ENCODE measurements at regions not wholly inside any gene's neighbourhood (a gene's known extent, or its start where the extent isn't known, plus 50 kb on each side); places are given as distances from the start of the nearest gene placed in this dataset.

GRCh38 chr14:104307246-104307626 is 168.8 kb downstream of the KIF26A start:
- Histone ChIP-seq H3K79me2 (replicated peaks; ENCODE audit: insufficient read depth) (no peaks in the 10 kb centered on the region), H3K4me3 (no peak overlapping the region), H3K27ac (ENCODE audit: low read depth) (no peak overlapping the region), H2AFZ (no peak overlapping the region), H3K4me1 (ENCODE audit: insufficient read depth) (no peaks in the 10 kb centered on the region), H3K4me2 (no peak overlapping the region), H3K9me2 (ENCODE audit: insufficient read depth) (no peaks in the 10 kb centered on the region), H4K20me1 (replicated peaks; ENCODE audit: insufficient read depth) (no peaks in the 10 kb centered on the region), H3K27me3 (ENCODE audit: insufficient read depth) (no peaks in the 10 kb centered on the region), H3K36me3 (ENCODE audit: insufficient read depth) (no peaks in the 10 kb centered on the region), H3F3A (replicated peaks; ENCODE audit: low read depth) (no peaks in the 10 kb centered on the region)
- Mint-ChIP-seq H3K27me3 (ENCODE audit: insufficient read depth, low read depth, poor library complexity) (peaks cover 11% of the 10 kb centered on the region), H3K4me3 (no peak overlapping the region), H3K27ac (no peak overlapping the region), H3K9me3 (peaks cover 8% of the 10 kb centered on the region; the same call in 2 of the 3 replicates), H3K4me1 (no peaks in the 10 kb centered on the region; the same call in 2 of the 3 replicates), H3K36me3 (ENCODE audit: low read depth) (no peaks in the 10 kb centered on the region)
- TF ChIP-seq EZH2 (IDR thresholded peaks at IDR 0.05; ENCODE audit: low read depth, unreplicated experiment), result no peak
- TF ChIP-seq ZNF114 (CRISPR knock-in tag; IDR thresholded peaks at IDR 0.05), result no peak
- TF ChIP-seq JUNB (IDR thresholded peaks at IDR 0.05; ENCODE audit: unreplicated experiment), result no peak
- TF ChIP-seq NANOG (IDR thresholded peaks at IDR 0.05; ENCODE audit: borderline replicate concordance), result no peak
- TF ChIP-seq REST (IDR thresholded peaks at IDR 0.05; ENCODE audit: unreplicated experiment), result no peak
- no peak for TF ChIP-seq CREB1 (CRISPR knock-in tag; IDR thresholded peaks at IDR 0.05; ENCODE audit: low read depth)
- no peak for TF ChIP-seq CTCF (conservative IDR thresholded peaks at IDR 0.05; ENCODE audit: low read depth in 2 of 2)
- TF ChIP-seq ZNF462 (CRISPR knock-in tag; IDR thresholded peaks at IDR 0.05), result no peak
- no peak for TF ChIP-seq ZNF331 (CRISPR knock-in tag; IDR thresholded peaks at IDR 0.05; ENCODE audit: low read depth)
- no peak for TF ChIP-seq POLR2AphosphoS5 (IDR thresholded peaks at IDR 0.05; ENCODE audit: low read depth)
- TF ChIP-seq STAT1 (IDR thresholded peaks at IDR 0.05; ENCODE audit: unreplicated experiment), result no peak
- TF ChIP-seq ETS1 (IDR thresholded peaks at IDR 0.05), result no peak
- TF ChIP-seq EZH2phosphoT487 (IDR thresholded peaks at IDR 0.05; ENCODE audit: unreplicated experiment), result no peak
- DNase-seq (ENCODE audit: low spot score) (no peak), ATAC-seq (no peak)

Measured in GM23338 (cell line).